ENCODE measurements at regions not wholly inside any gene's neighbourhood (a gene's known extent, or its start where the extent isn't known, plus 50 kb on each side); places are given as distances from the start of the nearest gene placed in this dataset.

- H3K79me1 ChIP-seq (ENCODE audit: low read depth, low read length): no peaks in the 10 kb centered on the region
- H2AFZ ChIP-seq (ENCODE audit: low read length): no peak overlapping the region
- H3K27ac ChIP-seq (ENCODE audit: low read depth, low read length): no peak overlapping the region
- no peak overlapping the region for H4K8ac ChIP-seq (ENCODE audit: extremely low read depth, insufficient read depth, low read length)
- H3K4me1 ChIP-seq (replicated peaks in 1 of 4; ENCODE audit: control insufficient read depth in 3 of 4, insufficient read depth in 4 of 4, low read length in 3 of 4): no peaks in the 10 kb centered on the region; a peak in 1 of 7 replicates
- H3K23me2 ChIP-seq (ENCODE audit: low read depth, low read length): no peaks in the 10 kb centered on the region
- no peak overlapping the region for H2BK12ac ChIP-seq (ENCODE audit: low read depth, low read length)
- no peak overlapping the region for H3K4ac ChIP-seq (replicated peaks; ENCODE audit: insufficient read length, low read depth, low read length)
- no peak overlapping the region for H2BK5ac ChIP-seq (ENCODE audit: low read depth, low read length)
- H3K23ac ChIP-seq (ENCODE audit: insufficient read length): no peak overlapping the region
- POLR2A ChIA-PET (ENCODE audit: partially characterized antibody): no interaction called here
- no peak overlapping the region for H3K14ac ChIP-seq (ENCODE audit: insufficient read length)
- H2BK15ac ChIP-seq (ENCODE audit: low read length): no peak overlapping the region
- CTCF ChIA-PET (ENCODE audit: partially characterized antibody): interaction anchor here (0.8 to 1.5 kb wide), 4 partner anchors 10 to 390 kb away, joined by 3 to 6 read pairs (median 4); no protein-coding TSS in a partner anchor
- no peak overlapping the region for H3K4me2 ChIP-seq (ENCODE audit: insufficient read depth in 1 of 2, low read depth in 2 of 2, low read length in 2 of 2)
- H3K9me3 ChIP-seq (ENCODE audit: insufficient read depth in 2 of 2, low read depth in 1 of 2, low read length in 1 of 2): no peaks in the 10 kb centered on the region
- no peak overlapping the region for H3K9ac ChIP-seq (replicated peaks in 1 of 4; ENCODE audit: extremely low read depth in 1 of 4, low read depth in 3 of 4, low read length in 3 of 4)
- 92% methylated on average over 6 of the region's 6 CpGs; no CpG with 5 or more reads in 1 of the 2 experiments for WGBS, 2 experiments (ENCODE audit: extremely low coverage in 1 of 2, insufficient coverage in 1 of 2, insufficient read length in 1 of 2, insufficient replicate concordance in 2 of 2, low coverage in 1 of 2, low lambda C conversion rate in 2 of 2, missing lambda C conversion rate in 1 of 2)
- H3K36me3 ChIP-seq (ENCODE audit: control insufficient read depth in 2 of 4, insufficient read depth in 4 of 4, low read length in 3 of 4): no peaks in the 10 kb centered on the region
- no peaks in the 10 kb centered on the region; a peak in 1 of 4 replicates for H3K79me2 ChIP-seq (ENCODE audit: control insufficient read depth in 1 of 2, insufficient read depth in 2 of 2, low read length in 2 of 2)
- H3K18ac ChIP-seq (ENCODE audit: extremely low read depth, low read length): no peak overlapping the region
- H4K91ac ChIP-seq (replicated peaks; ENCODE audit: insufficient read length, low read length): no peak overlapping the region
- H3K27me3 ChIP-seq (replicated peaks in 1 of 4; ENCODE audit: control insufficient read depth in 3 of 4, extremely low read depth in 1 of 4, insufficient read depth in 3 of 4, low read length in 3 of 4): no peaks in the 10 kb centered on the region
- no peak overlapping the region for H2AK5ac ChIP-seq (ENCODE audit: low read depth, low read length)
- H2BK20ac ChIP-seq (ENCODE audit: low read length): no peak overlapping the region
- no peaks in the 10 kb centered on the region for H4K20me1 ChIP-seq (replicated peaks in 1 of 2; ENCODE audit: control insufficient read depth in 1 of 2, insufficient read depth in 2 of 2, low read length in 2 of 2)
- no peak overlapping the region for H4K5ac ChIP-seq (ENCODE audit: insufficient read length, low read depth, low read length)
- no peak overlapping the region for H2BK120ac ChIP-seq (replicated peaks; ENCODE audit: low read depth, low read length)
- no peak for FAIRE-seq
- DNase-seq (ENCODE audit: low read depth in 1 of 2, low spot score in 2 of 2): no peak
- H3K56ac ChIP-seq (replicated peaks; ENCODE audit: insufficient read length, low read depth, low read length): no peak overlapping the region
- no peak overlapping the region for H3K4me3 ChIP-seq (ENCODE audit: extremely low read depth in 1 of 4, insufficient read depth in 2 of 4, low read depth in 3 of 4, low read length in 4 of 4)
- TF ChIP-seq JUN (IDR thresholded peaks at IDR 0.05; ENCODE audit: low read depth, low read length) (no peak), HDAC6 (IDR thresholded peaks at IDR 0.05; ENCODE audit: low read depth, low read length) (no peak), E2F6 (IDR thresholded peaks at IDR 0.05) (no peak), PHF8 (conservative IDR thresholded peaks at IDR 0.05; ENCODE audit: low read depth, low read length) (no peak), MAX (IDR thresholded peaks at IDR 0.05) (no peak), CHD1 (IDR thresholded peaks at IDR 0.05; ENCODE audit: low read depth, low read length) (no peak), RXRA (IDR thresholded peaks at IDR 0.05; ENCODE audit: insufficient read depth, low read depth, low read length) (no peak), SRF (IDR thresholded peaks at IDR 0.05; ENCODE audit: low read depth, low read length) (no peak), SUZ12 (IDR thresholded peaks at IDR 0.05; ENCODE audit: low read length) (no peak), SP2 (IDR thresholded peaks at IDR 0.05; ENCODE audit: low read length) (no peak), TAF1 (IDR thresholded peaks at IDR 0.05; ENCODE audit: low read depth, low read length) (no peak), ATF3 (IDR thresholded peaks at IDR 0.05; ENCODE audit: insufficient read depth, low read depth, low read length) (no peak), GTF2F1 (IDR thresholded peaks at IDR 0.05; ENCODE audit: borderline replicate concordance, low read depth, low read length) (no peak)
Measured at GRCh38 chr14:22502551-22502950, 86.5 kb downstream of the DAD1 start.
